Transverse colon (tissue), 4 donors: ENCODE measurements at regions not wholly inside any gene's neighbourhood (a gene's known extent, or its start where the extent isn't known, plus 50 kb on each side); places are given as distances from the start of the nearest gene placed in this dataset.

Experiments
- DNase-seq: peaks from one replicate; pipeline ENCODE4 v3.0.0-alpha.2; 2019
- H3K27ac ChIP-seq, 4 donors: fragments of 200-600 bp; sonication (generic); 2 replicates each; pipeline ENCODE4 v1.5.1; 2016 to 2018; ENCODE audit warnings: inconsistent platforms in 4 of 4
- H3K27me3 ChIP-seq: fragments of 200-600 bp; sonication (generic); 2 replicates; pipeline ENCODE4 v1.5.1; 2017; ENCODE audit warnings: inconsistent platforms
- H3K36me3 ChIP-seq, 4 donors: fragments of 200-600 bp; sonication (generic); 2 replicates each; pipeline ENCODE4 v1.5.1; 2017 to 2019; ENCODE audit warnings: inconsistent platforms in 4 of 4
- H3K4me1 ChIP-seq, 4 donors: fragments of 200-600 bp; sonication (generic); 2 replicates each; pipeline ENCODE4 v1.5.1; 2017 to 2020; ENCODE audit warnings: inconsistent platforms in 4 of 4
- H3K4me3 ChIP-seq, 4 donors: fragments of 200-600 bp; sonication (generic); 1 replicate in 1 of 4; 2 replicates in 3 of 4; pipeline versions ENCODE4 v1.5.1 to v1.6.1; 2017 to 2019; ENCODE audit warnings: inconsistent platforms in 4 of 4
- H3K9me3 ChIP-seq, 2 donors: fragments of 200-600 bp; sonication (generic); 2 replicates each; pipeline ENCODE4 v1.5.1; 2017 to 2019; ENCODE audit warnings: inconsistent platforms in 2 of 2
- EP300 ChIP-seq: sonication (generic); formaldehyde crosslinking; IDR thresholded peaks from one replicate; pipeline ENCODE4 v1.6.1; 2017; ENCODE audit warnings: antibody characterized with exemption, low read depth
- POLR2A ChIP-seq: fragments of 450-650 bp; IDR thresholded peaks from one replicate; pipeline ENCODE4 v1.6.1; 2016; ENCODE audit warnings: antibody characterized with exemption, mild to moderate bottlenecking, moderate library complexity
- POLR2AphosphoS5 ChIP-seq, 3 donors: sonication (generic); formaldehyde crosslinking; IDR thresholded peaks; one replicate each; pipeline ENCODE4 v1.6.1; 2016; ENCODE audit warnings: antibody characterized with exemption in 3 of 3
- WGBS, 2 donors: methylation state at CpG; one replicate each; pipeline ENCODE4 v1.1.5; 2018; ENCODE audit warnings: low coverage in 1 of 2; 5-methylcytosine and 5-hydroxymethylcytosine counted together
- in situ Hi-C, 4 donors: fragments of 200-750 bp; cut with MboI; loops; one replicate each; pipeline versions ENCODE4 v1.15.0 to v1.15.1; 2017; ENCODE audit warnings: low sequenced_read_pairs in 3 of 4, low pct_ligation_motif_present in 1 of 4, low pct_unique_long_range_greater_than_20kb in 1 of 4
- intact Hi-C: fragments of 100-400 bp; cut with DNase I; formaldehyde crosslinking; loops from one replicate; pipeline ENCODE4 v1.15.1; 2023; ENCODE audit warnings: low total_unique reads
- TF ChIP-seq, protein P1 (sequence below), 5 experiments: fragments of 200-600 bp in 3 of 5; fragments of 450-650 bp in 2 of 5; sonication (generic) in 3 of 5; IDR thresholded peaks; 1 replicate in 2 of 5; 2 replicates in 3 of 5; pipeline ENCODE4 v1.5.1; 2016 to 2017; ENCODE audit warnings: antibody characterized with exemption in 5 of 5, inconsistent platforms in 3 of 5, mild to moderate bottlenecking in 2 of 5, moderate library complexity in 1 of 5

DNA sequence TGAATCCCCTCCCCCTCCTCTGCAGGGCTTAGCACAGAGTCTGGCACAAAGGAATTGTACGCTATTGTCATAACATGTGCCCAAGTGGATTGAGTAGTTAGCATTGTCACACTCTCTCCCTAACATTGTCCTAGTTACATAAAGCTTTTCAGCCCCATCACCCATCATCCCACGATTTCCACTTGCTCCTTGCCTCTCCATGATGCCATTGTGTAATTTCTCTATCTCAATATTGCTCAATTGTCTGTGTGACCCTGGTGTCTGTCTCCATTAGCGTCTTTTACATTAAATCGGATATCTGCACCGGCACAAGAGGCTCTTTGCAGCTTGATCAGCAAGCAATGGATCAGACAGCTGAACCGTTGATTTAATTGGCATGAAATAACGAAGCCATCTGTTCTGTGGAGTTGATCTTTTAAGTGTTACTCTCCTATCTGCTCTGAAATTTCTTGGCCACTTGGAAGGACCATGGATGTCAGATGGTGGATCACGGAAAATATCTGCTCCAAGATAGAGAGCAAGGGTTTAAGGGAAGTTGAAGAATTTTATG lies 77.0 kb upstream of the HS3ST4 start:
- no peak for DNase-seq
- Histone ChIP-seq H3K36me3 (no peaks in the 10 kb centered on the region), H3K4me1 (no peaks in the 10 kb centered on the region), H3K4me3 (no peak overlapping the region), H3K27me3 (no peaks in the 10 kb centered on the region), H3K9me3 (no peaks in the 10 kb centered on the region), H3K27ac (no peak overlapping the region)
- no peak for TF ChIP-seq POLR2AphosphoS5 (IDR thresholded peaks at IDR 0.05)
- TF ChIP-seq EP300: no peak
- TF ChIP-seq, protein P1, sequence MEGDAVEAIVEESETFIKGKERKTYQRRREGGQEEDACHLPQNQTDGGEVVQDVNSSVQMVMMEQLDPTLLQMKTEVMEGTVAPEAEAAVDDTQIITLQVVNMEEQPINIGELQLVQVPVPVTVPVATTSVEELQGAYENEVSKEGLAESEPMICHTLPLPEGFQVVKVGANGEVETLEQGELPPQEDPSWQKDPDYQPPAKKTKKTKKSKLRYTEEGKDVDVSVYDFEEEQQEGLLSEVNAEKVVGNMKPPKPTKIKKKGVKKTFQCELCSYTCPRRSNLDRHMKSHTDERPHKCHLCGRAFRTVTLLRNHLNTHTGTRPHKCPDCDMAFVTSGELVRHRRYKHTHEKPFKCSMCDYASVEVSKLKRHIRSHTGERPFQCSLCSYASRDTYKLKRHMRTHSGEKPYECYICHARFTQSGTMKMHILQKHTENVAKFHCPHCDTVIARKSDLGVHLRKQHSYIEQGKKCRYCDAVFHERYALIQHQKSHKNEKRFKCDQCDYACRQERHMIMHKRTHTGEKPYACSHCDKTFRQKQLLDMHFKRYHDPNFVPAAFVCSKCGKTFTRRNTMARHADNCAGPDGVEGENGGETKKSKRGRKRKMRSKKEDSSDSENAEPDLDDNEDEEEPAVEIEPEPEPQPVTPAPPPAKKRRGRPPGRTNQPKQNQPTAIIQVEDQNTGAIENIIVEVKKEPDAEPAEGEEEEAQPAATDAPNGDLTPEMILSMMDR (IDR thresholded peaks at IDR 0.05): no peak
- TF ChIP-seq POLR2A: no peak
- intact Hi-C loops (no loop called here), in situ Hi-C loops (no loop called here)
- WGBS, 2 donors: 79 to 81% methylated on average over 4 to 8 of the region's 8 CpGs

GRCh38 chr16:25613931-25614330 lies 77.8 kb upstream of the HS3ST4 start:
- in situ Hi-C loops: no loop called here
- H3K36me3 ChIP-seq: no peaks in the 10 kb centered on the region
- WGBS, 2 donors: 67 to 80% methylated on average over 2 to 5 of the region's 5 CpGs
- intact Hi-C loops: no loop called here
- no peaks in the 10 kb centered on the region for H3K9me3 ChIP-seq
- no peak for TF ChIP-seq POLR2A
- TF ChIP-seq POLR2AphosphoS5 (IDR thresholded peaks at IDR 0.05): no peak
- TF ChIP-seq EP300: no peak
- TF ChIP-seq, protein P1 (IDR thresholded peaks at IDR 0.05): no peak
- H3K27me3 ChIP-seq: no peaks in the 10 kb centered on the region
- H3K4me1 ChIP-seq: no peaks in the 10 kb centered on the region
- no peak for DNase-seq
- H3K27ac ChIP-seq: no peak overlapping the region
- no peak overlapping the region for H3K4me3 ChIP-seq

- no peak for TF ChIP-seq POLR2AphosphoS5 (IDR thresholded peaks at IDR 0.05)
- no peak for TF ChIP-seq POLR2A
- no peak for TF ChIP-seq EP300
- TF ChIP-seq, protein P1 (IDR thresholded peaks at IDR 0.05): no peak
- intact Hi-C loops: loop anchor here (10.0 kb wide), 1 partner anchor 63 kb away; no protein-coding TSS in a partner anchor
- Histone ChIP-seq H3K27me3 (no peaks in the 10 kb centered on the region), H3K4me1 (no peaks in the 10 kb centered on the region), H3K27ac (no peak overlapping the region), H3K4me3 (no peak overlapping the region), H3K9me3 (no peaks in the 10 kb centered on the region), H3K36me3 (no peaks in the 10 kb centered on the region)
- DNase-seq: no peak
- in situ Hi-C loops: no loop called here
- WGBS, 2 donors: 64 to 90% methylated on average over 5 to 9 of the region's 9 CpGs
Measured at GRCh38 chr16:25608002-25608401, 83.8 kb upstream of the HS3ST4 start.

DNA sequence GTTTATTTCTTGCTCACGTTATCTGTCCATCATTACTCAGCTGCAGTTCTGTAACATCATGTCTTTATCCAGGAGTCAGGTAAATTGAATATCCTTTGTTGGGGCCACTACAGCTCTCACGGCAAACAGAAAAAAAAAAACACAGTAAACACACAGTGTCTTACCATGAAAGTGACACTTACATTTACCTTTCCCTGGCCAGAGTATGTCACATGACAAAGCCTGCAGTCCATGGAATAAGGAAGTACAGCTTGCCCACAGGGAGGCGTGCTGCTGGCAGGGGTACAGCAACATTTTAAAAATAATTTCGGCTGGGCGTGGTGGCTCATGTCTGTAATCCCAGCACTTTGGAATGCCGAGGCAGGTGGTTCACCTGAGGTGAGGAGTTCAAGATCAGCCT lies 85.7 kb upstream of the HS3ST4 start:
- 43 to 66% methylated on average over 3 to 6 of the region's 6 CpGs for WGBS, 2 donors
- no peaks in the 10 kb centered on the region for H3K36me3 ChIP-seq
- no peaks in the 10 kb centered on the region for H3K9me3 ChIP-seq
- TF ChIP-seq POLR2A: no peak
- TF ChIP-seq EP300: no peak
- no peak for TF ChIP-seq POLR2AphosphoS5 (IDR thresholded peaks at IDR 0.05)
- TF ChIP-seq, protein P1 (IDR thresholded peaks at IDR 0.05): no peak
- H3K4me1 ChIP-seq: no peaks in the 10 kb centered on the region
- H3K27me3 ChIP-seq: no peaks in the 10 kb centered on the region
- no peak overlapping the region for H3K4me3 ChIP-seq
- no peak for DNase-seq
- intact Hi-C loops (loop anchor here (10.0 kb wide), 1 partner anchor 61 kb away; no protein-coding TSS in a partner anchor), in situ Hi-C loops (no loop called here)
- no peak overlapping the region for H3K27ac ChIP-seq
